HL-60 (cell line): ENCODE measurements at regions not wholly inside any gene's neighbourhood (a gene's known extent, or its start where the extent isn't known, plus 50 kb on each side); places are given as distances from the start of the nearest gene placed in this dataset.

Experiments
- CTCF ChIP-seq: IDR thresholded peaks from one replicate; pipeline ENCODE4 v1.5.1; 2011; ENCODE audit warnings: low read length, control low read depth, inconsistent platforms; ENCODE audit not compliant: insufficient read depth
- POLR2AphosphoS5 ChIP-seq: IDR thresholded peaks from 2 replicates; pipeline ENCODE4 v1.6.1; 2012; ENCODE audit warnings: low read depth
- REST ChIP-seq: IDR thresholded peaks from 2 replicates; pipeline ENCODE4 v1.6.1; 2012; ENCODE audit warnings: low read depth; ENCODE audit not compliant: insufficient replicate concordance

- TF ChIP-seq POLR2AphosphoS5 (no peak), CTCF (no peak), REST (no peak)
Observed at GRCh38 chr2:117091041-117091837, 723.3 kb upstream of the DDX18 start.
